Hippocampal formation (tissue), 2 donors: ENCODE measurements at regions not wholly inside any gene's neighbourhood (a gene's known extent, or its start where the extent isn't known, plus 50 kb on each side); places are given as distances from the start of the nearest gene placed in this dataset.
A peak's percentile ranks its signal among the peaks of the same experiment; 100 is the strongest.
"Not testable (repeated sequence)": the region's sequence is repeated elsewhere in the genome, so short reads cannot be mapped to it uniquely, and the experiment has no call there.

Experiments used
- DNase-seq, 2 donors: peaks; one replicate each; lab custom pipeline; 2025; lab: John Stamatoyannopoulos, UW

GRCh38 chr3:193905541-193906396, 230.2 kb upstream of the HES1 start:
- DNase-seq, result no peak

- no peak for DNase-seq
These were observed 229.0 kb upstream of the HES1 start for GRCh38 chr3:193906849-193907410.

GRCh38 chr3:193908181-193908744, 227.7 kb upstream of the HES1 start:
- no peak for DNase-seq

- no peak for DNase-seq
These were observed 226.6 kb upstream of the HES1 start for GRCh38 chr3:193909387-193909786.

- DNase-seq, result no peak
These were observed 225.6 kb upstream of the HES1 start for GRCh38 chr3:193910310-193910709.

GRCh38 chr3:193910886-193911738, 224.8 kb upstream of the HES1 start:
- no peak for DNase-seq

GRCh38 chr3:193911784-193912340, 224.1 kb upstream of the HES1 start:
- DNase-seq, result no peak

GRCh38 chr3:193912621-193913178, 223.2 kb upstream of the HES1 start:
- no peak for DNase-seq

GRCh38 chr3:193914602-193915001, 221.3 kb upstream of the HES1 start:
- DNase-seq, result no peak

- no peak for DNase-seq
These were observed 220.8 kb upstream of the HES1 start for GRCh38 chr3:193915099-193915498.

GRCh38 chr3:193915613-193916012, 220.3 kb upstream of the HES1 start:
- no peak for DNase-seq

- peak in 1 of 2 donors; percentile 7 for DNase-seq
These were observed 218.8 kb upstream of the HES1 start for GRCh38 chr3:193917158-193917557.

- no peak for DNase-seq
These were observed 214.5 kb upstream of the HES1 start for GRCh38 chr3:193921465-193921864.

GRCh38 chr3:193922034-193922774, 213.7 kb upstream of the HES1 start:
- no peak for DNase-seq

GRCh38 chr3:193923958-193924357, 212.0 kb upstream of the HES1 start:
- not testable (repeated sequence) for DNase-seq

GRCh38 chr3:193926071-193926470, 209.9 kb upstream of the HES1 start:
- DNase-seq, result not testable (repeated sequence)

- DNase-seq, result not testable (repeated sequence)
These were observed 208.3 kb upstream of the HES1 start for GRCh38 chr3:193927413-193928206.

GRCh38 chr3:193928354-193929209, 207.4 kb upstream of the HES1 start:
- DNase-seq, result peak in 1 of 2 donors; percentile 1

GRCh38 chr3:193929373-193929772, 206.6 kb upstream of the HES1 start:
- no peak for DNase-seq
